ENCODE measurements at regions not wholly inside any gene's neighbourhood (a gene's known extent, or its start where the extent isn't known, plus 50 kb on each side); places are given as distances from the start of the nearest gene placed in this dataset.

GRCh38 chr6:163925839-163926238 is 511.3 kb downstream of the QKI start:
- TF ChIP-seq EZH2 (IDR thresholded peaks at IDR 0.05) (no peak), POLR2AphosphoS5 (IDR thresholded peaks at IDR 0.05; ENCODE audit: low read depth, low read length) (no peak), POLR2A (IDR thresholded peaks at IDR 0.05; ENCODE audit: borderline replicate concordance, extremely low read depth, insufficient read depth, insufficient read length) (no peak), REST (IDR thresholded peaks at IDR 0.05; ENCODE audit: low read depth) (no peak), ZFX (IDR thresholded peaks at IDR 0.05) (no peak), SP1 (IDR thresholded peaks at IDR 0.05; ENCODE audit: low read depth) (no peak)
- TF ChIP-seq, protein P1, sequence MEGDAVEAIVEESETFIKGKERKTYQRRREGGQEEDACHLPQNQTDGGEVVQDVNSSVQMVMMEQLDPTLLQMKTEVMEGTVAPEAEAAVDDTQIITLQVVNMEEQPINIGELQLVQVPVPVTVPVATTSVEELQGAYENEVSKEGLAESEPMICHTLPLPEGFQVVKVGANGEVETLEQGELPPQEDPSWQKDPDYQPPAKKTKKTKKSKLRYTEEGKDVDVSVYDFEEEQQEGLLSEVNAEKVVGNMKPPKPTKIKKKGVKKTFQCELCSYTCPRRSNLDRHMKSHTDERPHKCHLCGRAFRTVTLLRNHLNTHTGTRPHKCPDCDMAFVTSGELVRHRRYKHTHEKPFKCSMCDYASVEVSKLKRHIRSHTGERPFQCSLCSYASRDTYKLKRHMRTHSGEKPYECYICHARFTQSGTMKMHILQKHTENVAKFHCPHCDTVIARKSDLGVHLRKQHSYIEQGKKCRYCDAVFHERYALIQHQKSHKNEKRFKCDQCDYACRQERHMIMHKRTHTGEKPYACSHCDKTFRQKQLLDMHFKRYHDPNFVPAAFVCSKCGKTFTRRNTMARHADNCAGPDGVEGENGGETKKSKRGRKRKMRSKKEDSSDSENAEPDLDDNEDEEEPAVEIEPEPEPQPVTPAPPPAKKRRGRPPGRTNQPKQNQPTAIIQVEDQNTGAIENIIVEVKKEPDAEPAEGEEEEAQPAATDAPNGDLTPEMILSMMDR (IDR thresholded peaks at IDR 0.05 in 2 of 3, conservative IDR thresholded peaks at IDR 0.05 in 1 of 3; ENCODE audit: borderline replicate concordance in 1 of 3, insufficient read depth in 1 of 3, low read depth in 2 of 3, low read length in 2 of 3), result no peak
